ENCODE measurements at regions not wholly inside any gene's neighbourhood (a gene's known extent, or its start where the extent isn't known, plus 50 kb on each side); places are given as distances from the start of the nearest gene placed in this dataset.

DNA sequence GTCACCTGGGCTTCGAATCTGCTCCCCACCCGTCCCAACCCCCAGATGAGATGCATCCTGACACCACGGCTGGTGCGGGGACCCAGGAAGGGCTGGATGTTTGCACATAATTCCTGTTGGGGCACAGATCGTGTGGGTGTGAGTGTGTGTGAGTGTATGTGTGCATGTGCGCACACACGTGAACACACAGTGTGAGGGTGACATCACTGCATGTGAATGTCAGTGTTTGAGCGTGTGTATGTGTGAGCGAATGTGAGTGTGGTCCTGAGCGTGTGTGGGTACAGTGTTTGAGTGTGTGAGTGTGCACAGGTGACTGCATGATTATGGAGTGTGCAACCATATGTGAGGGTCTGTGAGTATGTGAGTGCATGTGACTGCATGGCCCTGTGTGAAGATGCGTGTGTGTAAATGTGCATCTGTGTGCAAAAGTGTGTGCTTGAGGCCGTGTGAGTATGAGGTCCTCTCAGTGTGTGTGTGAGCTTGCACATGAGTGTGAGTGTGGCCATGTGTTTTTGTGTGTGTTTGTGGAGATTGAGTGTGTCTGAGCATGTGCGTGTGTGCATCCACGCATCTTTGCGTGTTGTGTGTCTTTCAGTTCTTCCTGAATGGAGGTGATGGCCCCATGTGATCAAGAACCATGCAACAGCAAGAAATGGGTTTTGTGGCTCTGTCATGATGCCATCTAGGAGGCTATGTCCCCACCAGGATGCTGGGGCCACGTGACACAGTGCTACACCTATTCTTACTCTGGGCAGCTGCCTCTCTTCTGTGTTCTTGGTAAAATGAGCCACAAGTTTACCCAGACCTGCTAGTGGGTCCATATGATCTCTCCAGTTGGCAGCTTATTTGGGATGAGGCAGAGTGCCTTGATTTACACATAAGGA lies 70.5 kb upstream of the GCSH start:
- Histone ChIP-seq H3K4me1 (ENCODE audit: control insufficient read depth in 1 of 2, insufficient read depth in 2 of 2, low read length in 2 of 2) (no peaks in the 10 kb centered on the region), H3K4me3 (ENCODE audit: low read depth in 1 of 2, low read length in 2 of 2) (no peak overlapping the region), H3K27me3 (ENCODE audit: low read depth, low read length) (no peaks in the 10 kb centered on the region), H3K36me3 (ENCODE audit: control insufficient read depth in 1 of 2, insufficient read depth in 2 of 2, low read length in 2 of 2) (no peaks in the 10 kb centered on the region), H3K27ac (ENCODE audit: low read length) (no peak overlapping the region), H3K9me3 (ENCODE audit: control insufficient read depth in 1 of 2, low read length in 2 of 2) (no peaks in the 10 kb centered on the region)

DNA sequence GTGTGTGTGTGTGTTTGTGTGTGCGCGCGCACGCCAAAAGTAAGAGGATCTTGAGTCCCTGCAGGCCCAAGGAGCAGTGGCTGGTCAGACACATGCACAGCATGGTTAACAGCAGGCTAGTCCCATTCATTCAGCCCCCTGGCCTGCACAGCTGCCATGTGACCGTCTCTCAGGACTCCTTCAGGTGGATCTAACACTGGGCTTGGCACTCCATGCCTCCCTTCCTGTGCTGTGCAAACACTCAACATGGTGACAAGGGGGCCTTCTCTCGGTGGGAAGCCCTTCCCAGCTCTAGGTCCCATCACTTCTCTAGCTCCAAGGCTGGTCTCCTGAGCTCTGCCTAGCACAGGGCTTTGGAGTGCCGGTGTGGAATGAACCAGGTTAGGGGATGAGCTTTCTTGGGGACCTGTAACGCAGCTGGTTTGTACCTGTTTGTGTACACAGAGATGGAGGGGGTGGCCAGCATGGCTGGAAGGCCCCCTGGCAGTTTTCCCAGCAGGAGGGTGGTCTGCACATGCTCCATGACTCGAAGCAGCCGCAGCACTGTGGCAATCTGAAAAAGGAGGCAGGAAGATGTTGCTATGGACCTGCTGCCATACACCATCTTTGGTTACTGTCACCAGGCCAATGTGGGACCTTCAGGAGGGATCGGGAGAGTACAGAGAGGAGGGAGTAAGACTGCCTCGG lies 69.4 kb upstream of the GCSH start:
- H3K27me3 ChIP-seq (ENCODE audit: low read depth, low read length): no peaks in the 10 kb centered on the region
- no peak overlapping the region for H3K4me3 ChIP-seq (ENCODE audit: low read depth in 1 of 2, low read length in 2 of 2)
- no peak overlapping the region for H3K27ac ChIP-seq (ENCODE audit: low read length)
- H3K9me3 ChIP-seq (ENCODE audit: control insufficient read depth in 1 of 2, low read length in 2 of 2): no peaks in the 10 kb centered on the region
- no peaks in the 10 kb centered on the region for H3K36me3 ChIP-seq (ENCODE audit: control insufficient read depth in 1 of 2, insufficient read depth in 2 of 2, low read length in 2 of 2)
- no peaks in the 10 kb centered on the region for H3K4me1 ChIP-seq (ENCODE audit: control insufficient read depth in 1 of 2, insufficient read depth in 2 of 2, low read length in 2 of 2)

- Histone ChIP-seq H3K9me3 (ENCODE audit: control insufficient read depth in 1 of 2, low read length in 2 of 2) (no peaks in the 10 kb centered on the region), H3K4me3 (ENCODE audit: low read depth in 1 of 2, low read length in 2 of 2) (no peak overlapping the region), H3K27ac (ENCODE audit: low read length) (no peak overlapping the region), H3K36me3 (ENCODE audit: control insufficient read depth in 1 of 2, insufficient read depth in 2 of 2, low read length in 2 of 2) (no peaks in the 10 kb centered on the region), H3K4me1 (ENCODE audit: control insufficient read depth in 1 of 2, insufficient read depth in 2 of 2, low read length in 2 of 2) (no peaks in the 10 kb centered on the region), H3K27me3 (ENCODE audit: low read depth, low read length) (no peaks in the 10 kb centered on the region)
Observed at GRCh38 chr16:81164958-81165357, 68.8 kb upstream of the GCSH start.

GRCh38 chr16:81164481-81164880 lies 68.3 kb upstream of the GCSH start:
- Histone ChIP-seq H3K4me1 (ENCODE audit: control insufficient read depth in 1 of 2, insufficient read depth in 2 of 2, low read length in 2 of 2) (no peaks in the 10 kb centered on the region), H3K36me3 (ENCODE audit: control insufficient read depth in 1 of 2, insufficient read depth in 2 of 2, low read length in 2 of 2) (no peaks in the 10 kb centered on the region), H3K4me3 (ENCODE audit: low read depth in 1 of 2, low read length in 2 of 2) (no peak overlapping the region), H3K9me3 (ENCODE audit: control insufficient read depth in 1 of 2, low read length in 2 of 2) (no peaks in the 10 kb centered on the region), H3K27ac (ENCODE audit: low read length) (no peak overlapping the region), H3K27me3 (ENCODE audit: low read depth, low read length) (no peaks in the 10 kb centered on the region)

- no peaks in the 10 kb centered on the region for H3K9me3 ChIP-seq (ENCODE audit: control insufficient read depth in 1 of 2, low read length in 2 of 2)
- H3K36me3 ChIP-seq (ENCODE audit: control insufficient read depth in 1 of 2, insufficient read depth in 2 of 2, low read length in 2 of 2): no peaks in the 10 kb centered on the region
- no peak overlapping the region for H3K4me3 ChIP-seq (ENCODE audit: low read depth in 1 of 2, low read length in 2 of 2)
- H3K4me1 ChIP-seq (ENCODE audit: control insufficient read depth in 1 of 2, insufficient read depth in 2 of 2, low read length in 2 of 2): no peaks in the 10 kb centered on the region
- H3K27ac ChIP-seq (ENCODE audit: low read length): no peak overlapping the region
- H3K27me3 ChIP-seq (ENCODE audit: low read depth, low read length): no peaks in the 10 kb centered on the region
Observed at GRCh38 chr16:81163671-81164070, 67.5 kb upstream of the GCSH start.

DNA sequence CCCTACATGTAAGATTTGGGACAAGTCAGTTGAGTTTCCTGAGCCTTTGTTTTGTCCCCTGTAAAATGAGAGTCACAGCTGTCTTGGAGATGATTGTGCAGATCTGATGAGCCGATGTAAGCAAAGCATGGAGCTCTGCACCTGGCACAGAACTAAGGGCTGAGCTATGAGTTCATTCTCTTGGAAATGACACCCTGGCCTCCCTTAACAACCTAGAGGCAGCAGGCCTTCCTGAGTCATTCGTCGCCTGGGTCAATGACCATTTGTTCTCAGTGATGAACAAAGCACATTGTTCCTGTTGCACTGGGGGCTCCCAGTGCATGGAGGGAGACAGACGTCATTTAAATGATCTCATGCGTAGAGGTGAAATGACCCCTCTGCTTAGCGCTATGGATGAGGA lies 62.8 kb upstream of the GCSH start:
- Histone ChIP-seq H3K27me3 (ENCODE audit: low read depth, low read length) (no peaks in the 10 kb centered on the region), H3K27ac (ENCODE audit: low read length) (no peak overlapping the region), H3K9me3 (ENCODE audit: control insufficient read depth in 1 of 2, low read length in 2 of 2) (no peaks in the 10 kb centered on the region), H3K36me3 (ENCODE audit: control insufficient read depth in 1 of 2, insufficient read depth in 2 of 2, low read length in 2 of 2) (no peaks in the 10 kb centered on the region), H3K4me1 (ENCODE audit: control insufficient read depth in 1 of 2, insufficient read depth in 2 of 2, low read length in 2 of 2) (no peaks in the 10 kb centered on the region), H3K4me3 (ENCODE audit: low read depth in 1 of 2, low read length in 2 of 2) (no peak overlapping the region)

- Histone ChIP-seq H3K9me3 (ENCODE audit: control insufficient read depth in 1 of 2, low read length in 2 of 2) (no peaks in the 10 kb centered on the region), H3K36me3 (ENCODE audit: control insufficient read depth in 1 of 2, insufficient read depth in 2 of 2, low read length in 2 of 2) (no peaks in the 10 kb centered on the region), H3K4me3 (ENCODE audit: low read depth in 1 of 2, low read length in 2 of 2) (no peak overlapping the region), H3K4me1 (ENCODE audit: control insufficient read depth in 1 of 2, insufficient read depth in 2 of 2, low read length in 2 of 2) (no peaks in the 10 kb centered on the region), H3K27me3 (ENCODE audit: low read depth, low read length) (no peaks in the 10 kb centered on the region), H3K27ac (ENCODE audit: low read length) (no peak overlapping the region)
Observed at GRCh38 chr16:81155769-81156168, 59.6 kb upstream of the GCSH start.

DNA sequence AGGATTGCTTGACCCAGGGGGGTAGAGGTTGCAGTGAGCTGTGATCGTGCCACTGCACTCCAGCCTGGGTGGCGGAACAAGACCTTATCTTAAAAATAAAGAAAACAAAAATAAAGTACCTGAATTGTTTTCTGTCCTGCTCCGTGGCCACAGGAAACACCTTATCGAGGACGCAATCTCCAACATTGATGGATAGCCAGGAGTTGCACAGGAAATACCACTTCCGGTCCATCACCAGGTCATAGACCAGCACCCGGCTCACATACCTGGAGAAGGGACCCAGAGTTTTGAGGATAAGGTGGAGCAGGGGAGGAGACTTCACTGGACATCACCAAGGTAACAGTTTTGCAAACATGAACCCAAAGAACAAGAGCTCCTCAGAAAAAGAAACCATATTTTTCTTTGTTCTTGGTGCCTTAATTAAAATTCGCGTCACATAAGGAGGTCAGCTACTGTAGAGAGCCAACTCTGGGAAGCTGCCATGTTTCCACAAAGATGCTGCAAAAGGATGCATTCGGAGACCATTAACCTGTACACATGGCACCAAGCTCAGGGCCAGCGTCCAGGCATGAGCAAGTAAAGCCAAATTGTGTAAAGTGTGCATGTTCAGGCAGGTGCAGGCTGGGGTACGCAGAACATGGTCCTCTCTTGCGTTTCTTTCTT lies 55.6 kb upstream of the GCSH start:
- H3K27ac ChIP-seq (ENCODE audit: low read length): no peak overlapping the region

DNA sequence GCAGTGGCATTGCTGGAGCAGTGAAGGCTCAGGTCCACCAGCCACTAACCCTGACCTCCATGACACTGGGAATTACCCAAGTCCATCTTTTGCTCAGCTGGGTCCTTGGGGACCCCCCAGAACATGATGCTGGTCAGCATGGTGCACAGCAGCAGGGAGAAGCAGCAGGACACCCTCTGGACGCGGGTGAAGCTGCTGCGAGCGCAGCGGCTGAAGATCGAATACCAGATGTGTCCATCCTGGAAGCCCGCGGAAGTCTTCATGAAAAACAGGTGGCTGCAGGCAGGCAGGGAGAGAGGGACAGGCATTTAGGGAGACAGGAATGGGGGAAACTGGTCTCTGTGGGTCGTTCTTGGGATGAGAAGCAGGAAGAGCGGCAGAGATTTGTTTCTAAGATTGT lies 53.4 kb upstream of the GCSH start:
- no peak overlapping the region for H3K4me3 ChIP-seq (ENCODE audit: low read depth in 1 of 2, low read length in 2 of 2)
- no peak overlapping the region for H3K27ac ChIP-seq (ENCODE audit: low read length)
- H3K27me3 ChIP-seq (ENCODE audit: low read depth, low read length): no peaks in the 10 kb centered on the region
- H3K4me1 ChIP-seq (ENCODE audit: control insufficient read depth in 1 of 2, insufficient read depth in 2 of 2, low read length in 2 of 2): no peaks in the 10 kb centered on the region
- no peaks in the 10 kb centered on the region for H3K9me3 ChIP-seq (ENCODE audit: control insufficient read depth in 1 of 2, low read length in 2 of 2)
- no peaks in the 10 kb centered on the region for H3K36me3 ChIP-seq (ENCODE audit: control insufficient read depth in 1 of 2, insufficient read depth in 2 of 2, low read length in 2 of 2)

More for the DNA sequence above, 55.6 kb upstream of the GCSH start:
- H3K4me1 ChIP-seq (ENCODE audit: control insufficient read depth in 1 of 2, insufficient read depth in 2 of 2, low read length in 2 of 2): no peaks in the 10 kb centered on the region
- H3K36me3 ChIP-seq (ENCODE audit: control insufficient read depth in 1 of 2, insufficient read depth in 2 of 2, low read length in 2 of 2): no peaks in the 10 kb centered on the region
- H3K27me3 ChIP-seq (ENCODE audit: low read depth, low read length): no peaks in the 10 kb centered on the region
- no peaks in the 10 kb centered on the region for H3K9me3 ChIP-seq (ENCODE audit: control insufficient read depth in 1 of 2, low read length in 2 of 2)
- no peak overlapping the region for H3K4me3 ChIP-seq (ENCODE audit: low read depth in 1 of 2, low read length in 2 of 2)

- no peaks in the 10 kb centered on the region for H3K4me1 ChIP-seq (ENCODE audit: control insufficient read depth in 1 of 2, insufficient read depth in 2 of 2, low read length in 2 of 2)
- H3K27me3 ChIP-seq (ENCODE audit: low read depth, low read length): no peaks in the 10 kb centered on the region
- H3K36me3 ChIP-seq (ENCODE audit: control insufficient read depth in 1 of 2, insufficient read depth in 2 of 2, low read length in 2 of 2): no peaks in the 10 kb centered on the region
- no peak overlapping the region for H3K27ac ChIP-seq (ENCODE audit: low read length)
- H3K9me3 ChIP-seq (ENCODE audit: control insufficient read depth in 1 of 2, low read length in 2 of 2): no peaks in the 10 kb centered on the region
- no peak overlapping the region for H3K4me3 ChIP-seq (ENCODE audit: low read depth in 1 of 2, low read length in 2 of 2)
Observed at GRCh38 chr16:81148277-81148676, 52.1 kb upstream of the GCSH start.
